IgD-negative memory B cell (primary cell): ENCODE measurements at regions not wholly inside any gene's neighbourhood (a gene's known extent, or its start where the extent isn't known, plus 50 kb on each side); places are given as distances from the start of the nearest gene placed in this dataset.

ENCODE experiments used
- H3K27ac Mint-ChIP-seq, 3 donors: one replicate each; pipeline ENCODE4 v1.8.0; 2020 to 2022; ENCODE audit warnings: mild to moderate bottlenecking in 3 of 3, mixed read lengths in 3 of 3, moderate library complexity in 1 of 3
- H3K27me3 Mint-ChIP-seq: one replicate; pipeline ENCODE4 v1.8.0; 2021; ENCODE audit warnings: mixed read lengths
- H3K36me3 Mint-ChIP-seq: one replicate; pipeline ENCODE4 v1.8.0; 2020; ENCODE audit warnings: mild to moderate bottlenecking, mixed read lengths
- H3K4me1 Mint-ChIP-seq, 3 donors: one replicate each; pipeline ENCODE4 v1.8.0; 2020 to 2022; ENCODE audit warnings: mixed read lengths in 3 of 3, mild to moderate bottlenecking in 1 of 3
- H3K4me3 Mint-ChIP-seq, 4 donors: one replicate each; pipeline ENCODE4 v1.8.0; 2020 to 2022; ENCODE audit warnings: mild to moderate bottlenecking in 4 of 4, mixed read lengths in 4 of 4, moderate library complexity in 3 of 4
- H3K9me3 Mint-ChIP-seq, 3 donors: one replicate each; pipeline ENCODE4 v1.8.0; 2020 to 2021; ENCODE audit warnings: mixed read lengths in 3 of 3, mild to moderate bottlenecking in 1 of 3

DNA sequence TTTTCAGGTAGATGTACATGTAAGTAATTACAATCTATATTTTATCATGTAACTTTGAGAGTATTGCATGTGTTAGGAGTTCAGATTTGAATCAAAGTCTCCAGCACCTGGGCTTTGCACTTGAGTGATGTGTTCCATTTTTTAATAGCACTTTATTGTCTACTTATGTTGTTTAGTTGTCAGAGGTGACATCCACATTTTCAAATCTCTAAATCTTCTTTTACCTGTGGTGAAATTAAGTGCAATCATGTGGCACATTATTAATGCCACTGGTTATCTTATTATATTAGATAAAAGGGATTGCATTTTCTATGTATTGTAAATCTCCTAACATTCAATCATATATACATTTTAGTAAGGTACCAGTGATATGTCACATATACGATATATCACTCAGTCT lies 333.4 kb downstream of the AASDHPPT start:
- no peaks in the 10 kb centered on the region for H3K36me3 Mint-ChIP-seq
- no peaks in the 10 kb centered on the region for H3K27me3 Mint-ChIP-seq
- H3K4me1 Mint-ChIP-seq, result no peaks in the 10 kb centered on the region
- H3K9me3 Mint-ChIP-seq, result peaks cover 0 to 2% (median 0%) of the 10 kb centered on the region in 3 donors
- H3K4me3 Mint-ChIP-seq, result no peak overlapping the region
- no peak overlapping the region for H3K27ac Mint-ChIP-seq

DNA sequence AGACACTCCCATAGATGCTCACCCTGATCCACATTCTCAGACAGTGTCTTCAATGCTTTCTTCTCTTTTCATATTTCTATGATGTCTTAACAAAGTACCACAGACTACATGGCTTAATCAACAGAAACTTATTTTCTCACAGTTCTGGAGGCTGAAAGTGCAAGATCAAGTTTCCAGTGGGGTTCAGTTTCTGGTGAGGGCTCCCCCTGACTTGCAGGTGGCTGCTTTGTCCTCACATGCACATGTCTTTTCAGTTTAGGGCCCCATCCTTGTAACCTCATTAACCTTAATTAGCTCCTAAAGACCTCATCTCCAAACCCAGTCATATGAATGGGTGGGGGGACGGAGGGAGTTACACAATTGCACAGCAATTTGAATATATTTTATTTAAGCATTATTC lies 335.8 kb downstream of the AASDHPPT start:
- no peak overlapping the region for H3K4me3 Mint-ChIP-seq
- no peaks in the 10 kb centered on the region for H3K36me3 Mint-ChIP-seq
- H3K9me3 Mint-ChIP-seq, result peaks cover 0 to 2% (median 0%) of the 10 kb centered on the region in 3 donors
- H3K27me3 Mint-ChIP-seq, result no peaks in the 10 kb centered on the region
- no peaks in the 10 kb centered on the region for H3K4me1 Mint-ChIP-seq
- no peak overlapping the region for H3K27ac Mint-ChIP-seq

DNA sequence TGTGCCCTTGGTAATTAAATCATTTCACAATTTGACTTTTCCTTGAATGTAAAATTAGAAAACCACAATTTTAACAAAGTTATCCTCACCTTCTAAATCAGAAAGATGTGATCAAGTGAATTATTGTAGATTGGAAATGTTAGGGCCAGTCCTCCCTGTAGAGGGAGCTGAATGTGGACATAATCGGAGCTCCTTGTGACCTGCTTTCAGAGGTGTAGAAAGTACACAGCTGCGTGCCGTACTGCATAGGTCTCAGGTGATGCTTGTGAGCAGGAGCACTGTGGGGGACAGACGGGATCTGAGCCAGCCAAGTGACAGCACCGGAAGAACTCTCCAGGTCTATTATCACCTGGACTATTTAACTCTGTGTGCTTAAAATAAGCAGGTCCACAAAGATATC lies 338.0 kb downstream of the AASDHPPT start:
- Mint-ChIP-seq H3K4me3 (no peak overlapping the region), H3K27me3 (no peaks in the 10 kb centered on the region)

DNA sequence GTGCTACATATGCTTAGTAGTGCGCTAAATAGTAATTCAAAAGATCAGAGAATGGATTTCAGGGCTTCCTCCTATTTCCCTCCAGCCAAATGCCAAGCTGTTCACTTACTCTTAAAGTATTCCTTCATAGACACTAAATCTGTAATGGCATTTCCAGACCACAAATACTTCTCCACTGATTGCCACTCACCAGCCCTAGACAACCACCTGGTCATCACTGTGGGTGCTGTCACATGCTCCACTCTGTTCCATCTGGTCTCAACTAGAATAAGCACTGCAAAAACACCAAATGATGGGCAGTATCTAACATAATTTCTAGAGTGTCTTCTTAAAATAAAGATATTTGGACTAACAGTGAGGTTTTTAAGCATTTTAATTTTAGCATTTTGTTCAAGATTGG lies 341.3 kb downstream of the AASDHPPT start:
- H3K9me3 Mint-ChIP-seq, result peaks cover 0 to 4% (median 0%) of the 10 kb centered on the region in 3 donors
- H3K27me3 Mint-ChIP-seq, result no peaks in the 10 kb centered on the region
- H3K27ac Mint-ChIP-seq, result no peak overlapping the region
- no peak overlapping the region for H3K4me3 Mint-ChIP-seq
- H3K4me1 Mint-ChIP-seq, result no peaks in the 10 kb centered on the region
- peaks cover 2% of the 10 kb centered on the region for H3K36me3 Mint-ChIP-seq

More for the DNA sequence above, 338.0 kb downstream of the AASDHPPT start:
- Mint-ChIP-seq H3K27ac (no peak overlapping the region), H3K9me3 (peaks cover 0 to 2% (median 0%) of the 10 kb centered on the region in 3 donors), H3K36me3 (no peaks in the 10 kb centered on the region), H3K4me1 (no peaks in the 10 kb centered on the region)

DNA sequence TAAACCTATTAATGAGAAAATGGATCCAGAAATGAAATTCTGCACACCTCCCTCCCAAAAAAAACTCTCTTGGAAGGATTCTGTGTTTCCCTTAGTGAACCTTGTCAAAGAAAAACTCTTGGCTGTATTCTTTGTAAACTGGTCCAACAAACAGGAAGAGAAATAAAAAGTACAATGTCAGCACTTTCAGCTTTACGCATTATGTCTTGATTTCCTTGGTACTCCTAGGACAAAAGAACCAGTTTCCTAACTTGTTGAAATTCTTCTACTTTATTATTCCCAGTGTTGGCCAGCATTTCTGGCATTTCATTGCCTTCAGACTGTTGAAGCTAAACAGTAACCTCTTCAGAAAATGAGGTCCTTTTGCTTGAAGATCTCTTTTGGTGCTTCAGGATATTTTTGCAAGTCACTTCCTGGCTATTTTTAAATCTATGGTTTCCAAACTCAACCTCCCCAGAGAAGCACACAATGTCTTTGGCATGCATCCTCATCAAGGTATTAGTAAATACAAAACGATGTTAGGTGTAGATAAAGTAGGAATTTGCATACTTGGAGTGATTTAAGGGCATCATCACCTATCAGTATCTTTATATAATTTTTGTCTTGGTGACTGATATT lies 342.7 kb downstream of the AASDHPPT start:
- peaks cover 2% of the 10 kb centered on the region for H3K36me3 Mint-ChIP-seq
- H3K9me3 Mint-ChIP-seq, result peaks cover 0 to 10% (median 0%) of the 10 kb centered on the region in 3 donors
- H3K4me3 Mint-ChIP-seq, result no peak overlapping the region
- no peaks in the 10 kb centered on the region for H3K27me3 Mint-ChIP-seq
- no peaks in the 10 kb centered on the region for H3K4me1 Mint-ChIP-seq
- no peak overlapping the region for H3K27ac Mint-ChIP-seq

DNA sequence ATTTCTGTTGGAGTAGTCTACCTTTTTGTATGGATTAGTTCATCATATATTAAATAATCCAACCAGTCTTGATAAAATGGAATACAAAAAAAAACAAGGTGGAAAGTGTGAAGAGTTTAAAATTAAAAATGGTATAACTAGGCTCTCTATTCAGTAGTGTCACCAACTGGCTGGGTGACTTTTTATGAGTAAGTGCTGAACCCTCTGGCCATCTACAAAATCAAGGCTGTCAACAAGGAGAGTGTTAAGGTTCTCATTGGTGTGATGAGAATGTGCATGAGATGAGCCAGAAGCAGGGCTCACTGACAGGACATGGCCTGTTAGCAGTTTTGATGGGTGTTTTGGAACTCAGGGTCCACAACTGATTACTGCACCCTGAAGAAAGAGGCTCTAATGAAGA lies 343.2 kb downstream of the AASDHPPT start:
- Mint-ChIP-seq H3K9me3 (peaks cover 0 to 10% (median 0%) of the 10 kb centered on the region in 3 donors), H3K27me3 (no peaks in the 10 kb centered on the region)

DNA sequence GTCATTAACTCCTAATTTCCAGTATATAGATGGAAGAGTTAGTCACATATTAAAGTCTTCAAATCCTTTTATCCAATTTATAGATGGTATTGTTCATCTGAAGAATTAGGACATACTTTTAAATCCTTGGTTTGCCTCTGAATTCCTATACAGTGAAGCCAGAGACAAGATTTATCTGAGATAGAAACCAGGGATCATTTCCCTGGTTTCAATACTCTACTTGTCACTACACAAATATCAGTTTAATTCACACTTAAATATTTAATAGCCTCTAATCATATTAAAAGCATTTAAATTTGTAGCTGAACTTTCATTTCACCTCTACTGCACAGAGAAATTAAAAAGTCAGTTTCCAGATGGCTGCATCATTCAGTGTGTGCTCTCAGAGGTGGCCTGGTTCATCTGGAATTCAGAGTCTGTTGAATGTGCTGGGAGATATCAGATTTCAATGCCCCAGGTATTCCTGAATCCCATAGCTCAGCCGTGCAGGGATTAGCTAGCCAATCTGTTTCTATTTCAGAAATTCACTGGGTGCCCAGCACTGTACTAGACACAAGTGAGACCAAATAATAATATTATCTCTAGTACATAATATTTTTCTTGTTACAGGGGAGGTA lies 344.3 kb downstream of the AASDHPPT start:
- Mint-ChIP-seq H3K27me3 (no peaks in the 10 kb centered on the region), H3K27ac (no peak overlapping the region), H3K4me3 (no peak overlapping the region), H3K36me3 (peaks cover 2% of the 10 kb centered on the region), H3K4me1 (no peaks in the 10 kb centered on the region), H3K9me3 (peaks cover 0 to 10% (median 0%) of the 10 kb centered on the region in 3 donors)

More for the DNA sequence above, 343.2 kb downstream of the AASDHPPT start:
- Mint-ChIP-seq H3K27ac (no peak overlapping the region), H3K4me3 (no peak overlapping the region), H3K4me1 (no peaks in the 10 kb centered on the region), H3K36me3 (peaks cover 2% of the 10 kb centered on the region)

DNA sequence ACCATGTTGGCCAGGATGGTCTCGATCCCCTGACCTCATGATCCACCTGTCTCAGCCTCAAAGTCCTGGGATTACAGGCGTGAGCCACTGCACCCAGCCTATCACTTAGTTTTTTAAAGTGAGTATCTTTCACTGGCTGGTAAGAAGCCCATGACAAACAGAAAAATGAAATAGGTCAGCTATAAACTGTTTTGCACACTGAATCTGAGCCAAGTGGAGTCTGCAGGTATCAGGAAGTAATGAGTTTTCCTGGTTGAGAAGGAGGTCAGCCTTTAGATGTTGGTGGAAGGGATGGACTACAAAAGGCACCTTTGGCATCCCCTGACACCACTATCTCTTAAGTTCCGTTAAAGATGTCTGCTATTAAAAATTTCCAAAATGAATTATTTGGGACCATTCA lies 345.1 kb downstream of the AASDHPPT start:
- Mint-ChIP-seq H3K4me1 (no peaks in the 10 kb centered on the region), H3K27ac (no peak overlapping the region), H3K4me3 (no peak overlapping the region), H3K27me3 (no peaks in the 10 kb centered on the region), H3K9me3 (peaks cover 0 to 10% (median 0%) of the 10 kb centered on the region in 3 donors), H3K36me3 (peaks cover 2% of the 10 kb centered on the region)

DNA sequence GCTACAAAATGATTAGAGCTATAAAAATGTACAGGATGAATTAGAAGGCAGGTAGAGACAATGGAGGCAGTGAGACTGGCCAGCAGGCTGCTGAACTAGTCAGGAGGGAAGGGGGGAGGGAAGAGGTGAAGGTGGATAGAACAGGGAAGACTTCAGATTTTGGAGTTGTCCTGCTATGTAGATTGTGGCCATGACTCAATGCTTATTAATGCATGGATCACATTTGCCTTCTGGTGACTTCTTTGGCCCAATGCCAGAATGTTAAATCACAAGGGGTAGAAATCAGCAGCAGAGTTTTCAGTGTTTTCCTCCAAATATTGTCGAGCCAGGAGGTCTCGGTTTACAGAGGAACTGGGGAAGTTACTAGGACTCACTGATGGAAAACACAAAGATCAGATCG lies 346.6 kb downstream of the AASDHPPT start:
- H3K36me3 Mint-ChIP-seq, result peaks cover 2% of the 10 kb centered on the region
- no peaks in the 10 kb centered on the region for H3K4me1 Mint-ChIP-seq
- no peak overlapping the region for H3K27ac Mint-ChIP-seq
- no peak overlapping the region for H3K4me3 Mint-ChIP-seq
- H3K27me3 Mint-ChIP-seq, result no peaks in the 10 kb centered on the region
- H3K9me3 Mint-ChIP-seq, result peaks cover 0 to 10% (median 0%) of the 10 kb centered on the region in 3 donors

DNA sequence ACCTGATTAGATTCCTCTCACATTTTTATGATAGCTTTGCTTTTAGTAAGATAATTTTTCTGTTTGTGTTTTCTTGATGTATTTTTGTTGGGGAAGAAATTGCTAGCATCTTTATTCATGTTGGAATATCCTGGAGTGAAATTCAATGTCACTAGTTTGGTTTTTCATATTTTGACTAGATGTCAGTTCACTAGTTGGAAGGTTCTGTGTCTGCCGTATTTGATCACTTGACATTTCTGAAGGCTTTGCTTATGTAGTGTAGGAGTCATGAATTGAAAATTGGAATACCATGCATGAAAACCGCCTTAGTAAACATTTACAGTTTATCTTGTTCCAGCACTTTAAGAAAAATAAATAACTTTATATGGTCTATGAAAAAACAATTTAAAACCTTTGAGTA lies 348.4 kb downstream of the AASDHPPT start:
- no peak overlapping the region for H3K4me3 Mint-ChIP-seq
- peaks cover 2% of the 10 kb centered on the region for H3K36me3 Mint-ChIP-seq
- peaks cover 0 to 9% (median 0%) of the 10 kb centered on the region in 3 donors for H3K9me3 Mint-ChIP-seq
- H3K27ac Mint-ChIP-seq, result no peak overlapping the region
- no peaks in the 10 kb centered on the region for H3K27me3 Mint-ChIP-seq
- no peaks in the 10 kb centered on the region for H3K4me1 Mint-ChIP-seq

DNA sequence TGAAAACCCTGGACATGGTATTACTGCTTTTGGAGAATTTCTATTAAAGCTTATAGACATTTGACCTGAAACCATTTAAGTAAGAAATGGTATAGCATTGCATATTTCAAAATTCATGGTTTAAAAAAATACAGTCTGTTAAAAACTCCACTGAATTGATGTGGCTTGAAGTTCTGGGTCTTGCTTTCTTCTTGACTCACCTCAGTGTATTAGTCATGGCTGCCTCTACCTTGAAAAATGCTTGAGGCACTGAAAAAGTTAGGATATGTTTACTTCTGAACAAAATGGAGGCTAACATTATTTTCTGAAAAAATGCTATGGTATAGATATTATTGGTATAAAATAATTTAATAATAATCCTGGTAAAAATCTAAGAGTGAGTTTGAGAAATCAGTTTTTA lies 349.2 kb downstream of the AASDHPPT start:
- H3K27ac Mint-ChIP-seq, result no peak overlapping the region
- H3K27me3 Mint-ChIP-seq, result no peaks in the 10 kb centered on the region
- H3K4me3 Mint-ChIP-seq, result no peak overlapping the region
- H3K9me3 Mint-ChIP-seq, result peaks cover 0 to 5% (median 0%) of the 10 kb centered on the region in 3 donors
- H3K4me1 Mint-ChIP-seq, result no peaks in the 10 kb centered on the region
- peaks cover 2% of the 10 kb centered on the region for H3K36me3 Mint-ChIP-seq

DNA sequence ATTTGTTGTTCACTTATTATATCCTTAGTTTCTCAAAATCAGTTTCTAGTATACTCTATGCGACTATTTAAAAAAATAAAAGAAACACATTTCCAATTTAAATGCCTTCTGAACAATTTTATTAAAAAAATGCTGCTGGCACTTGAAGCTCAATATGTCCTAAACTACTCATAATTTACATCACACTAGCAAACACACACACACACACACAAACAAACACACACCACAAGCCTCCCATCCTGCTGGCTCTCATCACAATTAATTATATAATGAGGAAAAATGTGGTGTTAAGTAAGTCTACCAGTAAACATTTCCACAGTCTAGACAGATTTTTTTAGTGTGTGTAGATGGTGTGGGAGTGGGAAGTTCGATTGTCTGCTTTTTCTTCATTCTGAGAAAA lies 350.3 kb downstream of the AASDHPPT start:
- Mint-ChIP-seq H3K27me3 (no peaks in the 10 kb centered on the region), H3K27ac (no peak overlapping the region), H3K4me3 (no peak overlapping the region), H3K36me3 (peaks cover 2% of the 10 kb centered on the region), H3K9me3 (peaks cover 0 to 5% (median 0%) of the 10 kb centered on the region in 3 donors), H3K4me1 (no peaks in the 10 kb centered on the region)

DNA sequence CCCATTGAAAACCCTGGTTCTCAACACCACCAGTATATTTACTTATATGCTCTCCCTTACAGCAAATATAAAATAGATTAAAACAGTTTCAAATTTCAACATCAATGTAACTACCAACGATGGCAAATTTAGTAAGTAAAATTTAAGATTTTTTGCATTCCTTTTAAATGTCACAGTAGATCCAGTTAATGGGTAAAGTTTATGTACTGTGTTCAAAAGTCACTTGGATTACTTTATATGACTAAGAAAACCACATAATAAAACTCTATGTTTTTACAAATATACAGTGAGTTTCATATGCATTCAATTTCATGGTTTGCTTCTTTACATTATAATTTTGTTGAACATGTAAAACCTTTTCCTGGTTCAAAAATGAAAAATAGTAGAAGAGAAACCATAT lies 364.6 kb downstream of the AASDHPPT start:
- H3K4me1 Mint-ChIP-seq, result no peaks in the 10 kb centered on the region
- H3K9me3 Mint-ChIP-seq, result peaks cover 0 to 3% (median 0%) of the 10 kb centered on the region in 3 donors
- no peak overlapping the region for H3K4me3 Mint-ChIP-seq
- no peaks in the 10 kb centered on the region for H3K27me3 Mint-ChIP-seq
- no peaks in the 10 kb centered on the region for H3K36me3 Mint-ChIP-seq
- no peak overlapping the region for H3K27ac Mint-ChIP-seq

DNA sequence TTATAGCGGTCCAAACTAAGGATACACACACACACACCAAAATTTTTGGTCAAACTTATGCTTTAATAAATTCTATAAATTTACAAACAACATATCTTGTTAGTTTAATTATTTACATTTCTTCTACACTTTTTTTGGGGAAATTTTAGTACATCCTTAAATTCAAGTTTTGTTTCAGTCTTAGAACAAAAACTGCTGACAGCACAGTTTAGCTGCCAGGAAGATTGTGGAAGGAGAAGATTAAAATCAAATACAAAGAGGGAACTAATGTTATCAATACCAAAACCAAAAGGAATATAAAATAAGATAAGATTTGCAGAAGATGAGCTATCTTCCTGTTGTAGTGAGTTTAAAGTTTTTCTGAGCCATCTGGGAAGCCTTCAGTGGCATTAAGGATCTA lies 368.8 kb downstream of the AASDHPPT start:
- Mint-ChIP-seq H3K4me1 (no peaks in the 10 kb centered on the region), H3K9me3 (no peaks in the 10 kb centered on the region), H3K4me3 (no peak overlapping the region), H3K27me3 (no peaks in the 10 kb centered on the region), H3K36me3 (no peaks in the 10 kb centered on the region), H3K27ac (no peak overlapping the region)

DNA sequence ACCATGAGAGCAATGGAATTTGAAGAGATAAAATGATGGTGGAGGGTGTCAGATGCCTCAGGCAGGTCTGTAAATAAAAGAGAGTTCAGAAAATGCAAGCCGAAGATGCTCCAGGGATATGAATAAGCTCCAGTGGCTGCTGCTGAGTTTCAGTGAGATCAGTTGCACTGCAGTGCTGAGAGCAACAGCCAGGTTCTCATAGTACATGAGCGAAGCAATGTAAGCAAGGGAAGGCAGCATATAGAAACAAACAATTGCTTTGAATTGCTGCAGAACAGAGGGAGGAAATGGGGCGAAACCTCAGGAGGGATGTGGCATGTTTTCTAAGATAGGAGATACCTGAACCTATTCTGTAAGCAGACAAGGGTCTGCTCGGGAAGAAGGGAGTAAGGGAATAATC lies 369.5 kb downstream of the AASDHPPT start:
- H3K4me3 Mint-ChIP-seq, result no peak overlapping the region
- H3K9me3 Mint-ChIP-seq, result no peaks in the 10 kb centered on the region
- no peak overlapping the region for H3K27ac Mint-ChIP-seq
- no peaks in the 10 kb centered on the region for H3K36me3 Mint-ChIP-seq
- H3K27me3 Mint-ChIP-seq, result no peaks in the 10 kb centered on the region
- no peaks in the 10 kb centered on the region for H3K4me1 Mint-ChIP-seq

DNA sequence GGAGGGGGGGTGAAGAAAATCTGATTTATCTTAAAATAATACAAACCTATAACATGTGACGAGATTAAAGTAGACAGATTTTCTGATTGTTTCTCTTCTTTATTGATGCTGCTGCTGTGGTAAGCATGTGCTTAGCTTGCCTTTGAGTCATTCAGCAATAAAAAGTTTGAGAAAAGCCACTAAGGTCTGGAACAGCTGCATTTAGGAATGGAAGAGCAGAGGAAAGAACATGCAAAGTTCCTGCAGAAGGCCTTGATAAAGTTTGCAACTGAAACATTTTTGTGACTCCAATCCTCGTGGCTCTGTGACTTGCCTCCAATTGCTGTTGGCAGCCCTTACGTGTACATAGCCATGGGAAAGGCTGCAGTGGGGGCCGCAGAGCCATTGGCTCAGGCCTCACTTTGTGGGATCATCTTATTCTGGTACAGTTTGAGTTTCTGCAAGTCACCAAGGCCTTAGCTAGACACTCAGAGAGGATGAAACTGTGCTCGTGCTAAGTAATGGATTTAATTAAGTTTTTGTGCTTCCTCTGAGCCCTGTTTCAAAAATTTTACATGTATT lies 370.2 kb downstream of the AASDHPPT start:
- Mint-ChIP-seq H3K27ac (no peak overlapping the region), H3K9me3 (no peaks in the 10 kb centered on the region), H3K4me3 (no peak overlapping the region), H3K4me1 (no peaks in the 10 kb centered on the region), H3K27me3 (no peaks in the 10 kb centered on the region), H3K36me3 (no peaks in the 10 kb centered on the region)
